OCI-LY7 (cell line): ENCODE measurements at regions not wholly inside any gene's neighbourhood (a gene's known extent, or its start where the extent isn't known, plus 50 kb on each side); places are given as distances from the start of the nearest gene placed in this dataset.

Source experiments
- EZH2phosphoT487 ChIP-seq: fragments of 200-600 bp; sonication (generic); IDR thresholded peaks from 2 replicates; pipeline ENCODE4 v1.6.1; 2018; ENCODE audit warnings: low read depth, borderline replicate concordance, mild to moderate bottlenecking, mixed run types, antibody characterized with exemption, low read length, moderate library complexity, mixed read lengths
- TF ChIP-seq, protein P1 (sequence below): fragments of 200-600 bp; sonication (generic); conservative IDR thresholded peaks from 2 replicates; pipeline ENCODE4 v1.5.1; 2014; ENCODE audit warnings: mild to moderate bottlenecking, antibody characterized with exemption, low read length, moderate library complexity, mixed read lengths

DNA sequence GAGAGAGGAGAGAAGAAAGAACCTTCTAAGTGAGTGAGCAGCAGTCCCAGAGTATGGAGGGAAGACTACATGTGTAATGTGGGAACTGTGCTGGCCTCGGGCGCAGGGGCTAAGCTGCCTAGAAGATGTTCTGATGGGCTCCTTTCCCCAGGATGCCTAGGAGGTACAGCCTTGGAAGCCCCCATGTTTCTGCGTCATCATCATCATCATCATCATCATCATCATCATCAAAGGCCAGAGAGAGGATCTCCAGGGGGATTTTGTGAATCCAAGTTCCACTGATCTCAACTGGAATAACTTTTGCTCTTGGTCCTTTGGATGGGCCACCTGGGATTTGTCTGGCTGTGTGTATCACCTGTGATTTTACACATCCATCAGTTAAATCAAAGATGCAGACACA lies 86.0 kb downstream of the BUB3 start:
- no peak for TF ChIP-seq EZH2phosphoT487
- TF ChIP-seq, protein P1, sequence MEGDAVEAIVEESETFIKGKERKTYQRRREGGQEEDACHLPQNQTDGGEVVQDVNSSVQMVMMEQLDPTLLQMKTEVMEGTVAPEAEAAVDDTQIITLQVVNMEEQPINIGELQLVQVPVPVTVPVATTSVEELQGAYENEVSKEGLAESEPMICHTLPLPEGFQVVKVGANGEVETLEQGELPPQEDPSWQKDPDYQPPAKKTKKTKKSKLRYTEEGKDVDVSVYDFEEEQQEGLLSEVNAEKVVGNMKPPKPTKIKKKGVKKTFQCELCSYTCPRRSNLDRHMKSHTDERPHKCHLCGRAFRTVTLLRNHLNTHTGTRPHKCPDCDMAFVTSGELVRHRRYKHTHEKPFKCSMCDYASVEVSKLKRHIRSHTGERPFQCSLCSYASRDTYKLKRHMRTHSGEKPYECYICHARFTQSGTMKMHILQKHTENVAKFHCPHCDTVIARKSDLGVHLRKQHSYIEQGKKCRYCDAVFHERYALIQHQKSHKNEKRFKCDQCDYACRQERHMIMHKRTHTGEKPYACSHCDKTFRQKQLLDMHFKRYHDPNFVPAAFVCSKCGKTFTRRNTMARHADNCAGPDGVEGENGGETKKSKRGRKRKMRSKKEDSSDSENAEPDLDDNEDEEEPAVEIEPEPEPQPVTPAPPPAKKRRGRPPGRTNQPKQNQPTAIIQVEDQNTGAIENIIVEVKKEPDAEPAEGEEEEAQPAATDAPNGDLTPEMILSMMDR, result no peak
